Thyroid gland (tissue), 4 donors: ENCODE measurements at regions not wholly inside any gene's neighbourhood (a gene's known extent, or its start where the extent isn't known, plus 50 kb on each side); places are given as distances from the start of the nearest gene placed in this dataset.
"Not testable (repeated sequence)": the region's sequence is repeated elsewhere in the genome, so short reads cannot be mapped to it uniquely, and the experiment has no call there.

Experiments
- DNase-seq, 2 donors: peaks; one replicate each; pipeline ENCODE4 v3.0.0-alpha.2; 2019
- H3K27ac ChIP-seq, 3 donors: fragments of 200-600 bp; sonication (generic); 1 replicate in 2 of 3; 2 replicates in 1 of 3; pipeline ENCODE4 v1.5.1; 2016 to 2019; ENCODE audit warnings: mild to moderate bottlenecking in 1 of 3, moderate library complexity in 1 of 3
- H3K27me3 ChIP-seq: fragments of 200-600 bp; sonication (generic); one replicate; pipeline ENCODE4 v1.5.1; 2019
- H3K36me3 ChIP-seq, 2 donors: fragments of 200-600 bp; sonication (generic); one replicate each; pipeline ENCODE4 v1.5.1; 2016 to 2019
- H3K4me1 ChIP-seq, 2 donors: fragments of 200-600 bp; sonication (generic); one replicate each; pipeline ENCODE4 v1.5.1; 2017 to 2019
- H3K4me3 ChIP-seq, 3 donors: fragments of 200-600 bp; sonication (generic); replicated peaks in 1 of 3; 1 replicate in 2 of 3; 2 replicates in 1 of 3; pipeline ENCODE4 v1.5.1; 2016; ENCODE audit warnings: mild to moderate bottlenecking in 1 of 3
- H3K9me3 ChIP-seq: fragments of 200-600 bp; sonication (generic); one replicate; pipeline ENCODE4 v1.5.1; 2017
- WGBS, 2 donors: methylation state at CpG; one replicate each; pipeline ENCODE4 v1.1.5; 2017; 5-methylcytosine and 5-hydroxymethylcytosine counted together
- intact Hi-C: fragments of 100-400 bp; cut with DNase I; formaldehyde crosslinking; loops from one replicate; pipeline ENCODE4 v1.15.1; 2023

DNA sequence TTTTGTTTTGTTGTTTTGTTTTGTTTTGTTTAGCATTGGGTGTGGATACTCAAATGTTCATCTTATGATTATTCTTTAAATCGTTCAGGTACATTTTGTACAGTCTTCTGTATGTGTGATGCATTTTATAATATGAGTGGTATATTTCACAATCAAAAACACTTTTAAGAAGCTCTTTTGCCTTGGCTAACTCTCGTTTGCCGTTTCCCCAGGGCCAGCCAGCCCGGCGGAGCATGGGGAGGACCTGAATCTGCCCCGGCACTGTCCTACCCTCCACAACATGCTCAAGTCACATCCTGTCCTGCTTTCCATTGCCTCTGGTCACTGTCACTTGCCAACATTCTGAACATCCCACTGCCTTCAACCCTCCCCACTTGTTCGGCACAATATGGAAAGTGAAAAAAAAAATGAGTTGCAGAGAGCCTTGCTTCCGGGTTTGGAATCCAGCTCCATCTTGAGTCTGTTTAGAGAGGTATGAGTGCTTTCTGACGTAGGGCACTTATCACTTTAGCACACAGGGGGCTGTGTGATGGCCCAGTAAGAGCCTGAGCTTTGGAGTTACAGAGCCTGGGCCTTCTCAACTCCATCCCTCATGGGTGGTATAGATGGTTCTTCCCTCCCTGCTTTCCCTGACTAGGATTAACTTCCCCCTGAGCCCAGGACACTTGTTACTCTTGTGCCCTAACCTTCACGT is 109.6 kb upstream of the PLGLB2 start:
- DNase-seq, H3K27ac ChIP-seq, H3K4me1 ChIP-seq, H3K9me3 ChIP-seq, H3K27me3 ChIP-seq, intact Hi-C loops, H3K4me3 ChIP-seq, H3K36me3 ChIP-seq: not testable (repeated sequence)
- 62 to 65% methylated on average over 9 to 10 of the region's 10 CpGs for WGBS, 2 donors

DNA sequence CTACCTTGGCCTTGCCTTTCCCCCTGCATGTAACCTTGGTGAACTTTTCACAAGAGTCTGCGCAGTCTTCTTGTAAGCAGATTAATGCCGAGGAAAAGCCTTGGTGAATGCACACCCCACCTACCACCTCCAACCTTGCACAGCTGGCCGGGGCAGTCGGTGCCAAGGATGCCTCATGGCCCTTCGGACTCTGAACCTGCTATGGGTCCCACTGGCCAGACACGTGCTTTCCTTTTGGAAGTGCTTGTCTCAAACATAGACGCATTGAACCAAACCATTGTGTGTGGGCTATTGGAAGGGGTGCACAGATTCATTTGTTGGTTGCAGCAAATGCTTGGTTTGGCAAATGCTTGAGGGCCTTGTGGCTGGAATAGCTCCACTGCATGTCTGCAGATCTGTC is 109.0 kb upstream of the PLGLB2 start:
- H3K4me1 ChIP-seq, H3K4me3 ChIP-seq, H3K27me3 ChIP-seq, H3K27ac ChIP-seq, H3K36me3 ChIP-seq, H3K9me3 ChIP-seq, DNase-seq, intact Hi-C loops: not testable (repeated sequence)
- WGBS, 2 donors = no CpG with 5 or more reads among the region's 7 CpGs

DNA sequence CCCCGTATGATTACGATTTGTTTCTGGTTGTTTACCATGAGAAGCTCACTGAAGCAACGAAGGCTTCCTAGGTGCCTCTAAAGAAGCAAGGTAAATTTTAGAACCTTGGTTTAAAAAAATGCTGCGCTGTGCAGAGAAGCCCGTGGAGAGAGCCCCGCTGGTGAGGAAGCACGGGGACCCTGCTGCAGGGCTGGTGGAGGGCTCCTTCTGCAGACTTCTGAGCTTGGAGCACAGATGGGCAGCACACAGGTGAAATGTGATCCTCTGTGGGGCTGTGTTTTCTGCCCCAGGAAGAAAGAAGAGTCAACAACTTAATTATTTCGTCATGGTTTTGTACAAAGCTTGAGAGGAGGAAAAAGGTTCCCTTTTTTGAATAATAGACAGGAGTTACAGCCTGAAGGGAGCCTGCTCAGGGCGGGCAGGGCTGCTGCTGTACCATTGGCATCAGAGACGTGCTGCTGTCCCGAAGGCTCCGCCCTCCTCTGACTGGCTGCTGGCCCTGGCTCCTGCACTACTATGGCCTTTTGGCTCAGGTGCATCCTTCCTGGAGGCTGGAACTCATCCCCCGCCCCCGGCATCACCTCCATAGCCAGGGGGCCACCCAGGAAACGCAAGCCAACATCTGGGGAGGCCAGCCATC is 108.0 kb upstream of the PLGLB2 start:
- H3K9me3 ChIP-seq, H3K27ac ChIP-seq, DNase-seq, H3K4me1 ChIP-seq, H3K36me3 ChIP-seq, H3K4me3 ChIP-seq, intact Hi-C loops, H3K27me3 ChIP-seq: not testable (repeated sequence)
- WGBS, 2 donors = 76 to 87% methylated on average over 5 to 10 of the region's 15 CpGs

DNA sequence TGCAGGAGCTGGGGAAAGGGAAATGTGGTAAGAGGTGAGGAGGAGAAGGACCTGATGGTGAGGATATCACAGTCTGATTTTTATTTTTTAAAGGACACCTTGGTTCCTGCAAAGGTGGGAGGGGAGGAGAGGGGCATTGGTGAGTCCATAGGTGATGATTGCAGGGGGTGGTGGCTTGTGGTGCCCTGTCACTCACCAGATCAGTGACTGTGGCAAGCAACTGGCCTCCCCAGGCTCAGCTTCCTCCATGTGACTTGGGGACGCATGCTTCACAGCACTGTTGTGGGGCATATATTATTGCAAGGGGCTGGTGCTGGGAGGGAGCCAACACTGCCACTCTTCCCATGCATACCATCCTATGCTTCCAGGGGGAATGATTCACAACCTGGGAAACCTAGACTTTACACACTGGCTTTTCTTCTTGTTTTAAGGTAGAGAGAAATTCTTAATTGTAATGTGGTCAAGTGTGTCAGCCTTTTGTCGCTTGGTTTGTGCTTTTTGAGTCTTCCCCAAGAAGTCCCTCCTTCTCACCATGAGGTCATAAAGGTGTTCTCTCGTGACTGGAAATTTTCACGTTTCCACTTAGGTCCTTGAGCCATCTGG is 106.8 kb upstream of the PLGLB2 start:
- H3K27me3 ChIP-seq, H3K4me3 ChIP-seq, H3K9me3 ChIP-seq, H3K27ac ChIP-seq, H3K36me3 ChIP-seq, intact Hi-C loops, H3K4me1 ChIP-seq, DNase-seq: not testable (repeated sequence)
- 55 to 66% methylated on average over 4 of the region's 4 CpGs for WGBS, 2 donors

DNA sequence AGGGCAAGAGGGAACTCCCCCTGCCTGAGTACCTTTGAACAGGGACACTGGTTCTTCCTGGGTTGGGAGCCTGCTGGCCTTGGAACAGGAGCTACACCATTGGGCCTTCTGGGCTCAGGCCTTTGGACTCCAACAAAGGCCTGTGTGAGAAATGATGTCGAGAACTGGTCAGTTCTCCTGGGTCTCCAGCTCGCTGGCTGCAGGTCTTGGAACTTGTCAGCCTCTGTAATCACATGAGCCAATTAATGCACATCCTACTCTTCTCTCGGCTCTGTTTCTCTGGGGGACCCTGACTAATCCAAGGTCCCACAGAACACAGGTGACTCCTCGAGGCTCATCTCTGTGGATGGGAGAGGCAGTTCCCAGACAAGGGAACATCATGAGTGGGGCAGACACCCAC is 104.7 kb upstream of the PLGLB2 start:
- H3K27ac ChIP-seq, H3K36me3 ChIP-seq, intact Hi-C loops, H3K27me3 ChIP-seq, H3K9me3 ChIP-seq, H3K4me3 ChIP-seq, DNase-seq, H3K4me1 ChIP-seq: not testable (repeated sequence)
- WGBS, 2 donors = 92 to 100% methylated on average over 2 to 3 of the region's 4 CpGs

DNA sequence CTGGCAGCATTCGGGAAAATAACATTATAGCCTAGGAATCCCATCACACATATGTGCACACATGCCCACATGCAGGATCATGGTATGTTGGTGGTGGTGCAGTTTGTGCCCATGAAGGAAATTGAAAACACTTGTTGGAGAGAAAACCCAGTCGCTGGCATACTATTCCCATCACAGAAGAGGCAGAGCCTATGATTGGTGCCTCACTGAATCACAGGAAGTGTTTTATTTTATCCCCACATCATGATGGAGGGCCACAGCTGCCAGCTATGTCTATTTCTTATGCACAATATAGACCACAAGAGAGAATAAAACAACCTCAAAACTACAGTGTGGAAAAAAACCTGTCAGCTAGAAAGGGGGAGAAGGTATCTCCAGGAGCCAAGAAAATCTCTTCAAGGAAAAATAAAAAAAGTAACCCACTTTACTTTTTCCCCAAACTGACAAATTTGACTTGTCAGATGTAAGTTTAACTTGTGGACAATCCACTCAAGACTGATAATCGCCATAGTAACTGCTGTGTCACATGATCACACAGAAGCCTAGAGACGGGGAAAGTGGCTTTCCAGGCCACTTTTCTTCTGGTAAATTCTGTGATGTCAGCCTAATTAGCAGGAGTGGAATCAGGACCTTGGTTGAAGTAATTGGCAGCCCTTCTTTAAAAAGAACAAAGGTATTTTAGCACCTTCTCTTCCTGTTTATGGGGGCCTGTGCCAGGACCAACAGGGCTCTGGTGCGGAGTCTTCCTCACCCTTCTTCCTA is 100.0 kb upstream of the PLGLB2 start:
- intact Hi-C loops, H3K27me3 ChIP-seq, H3K9me3 ChIP-seq, H3K4me3 ChIP-seq, H3K27ac ChIP-seq, H3K4me1 ChIP-seq, H3K36me3 ChIP-seq: not testable (repeated sequence)
- peak; percentile 11 to 14 for DNase-seq
- WGBS, 2 donors = 50 to 52% methylated on average over 2 of the region's 5 CpGs

DNA sequence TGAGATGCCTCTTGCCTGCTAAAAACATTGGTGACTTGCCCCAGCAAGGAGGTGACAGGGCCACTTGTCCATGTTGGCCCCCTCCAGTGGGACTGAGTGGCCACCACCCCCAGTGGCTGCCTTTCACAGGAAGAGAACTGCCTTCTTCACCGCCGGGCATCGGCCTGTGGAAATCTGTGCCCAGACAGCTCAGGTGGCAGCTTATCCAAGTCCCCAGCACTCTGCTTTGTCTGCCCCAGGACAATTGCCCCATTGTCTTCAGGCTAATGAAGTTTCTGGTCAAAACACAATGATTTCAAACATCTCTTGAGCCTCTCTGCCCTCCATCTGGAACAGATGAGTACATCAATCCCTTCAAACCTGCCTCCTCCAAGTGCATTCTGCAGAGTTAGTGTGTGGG is 99.1 kb upstream of the PLGLB2 start:
- WGBS, 2 donors = no CpG with 5 or more reads among the region's 3 CpGs

DNA sequence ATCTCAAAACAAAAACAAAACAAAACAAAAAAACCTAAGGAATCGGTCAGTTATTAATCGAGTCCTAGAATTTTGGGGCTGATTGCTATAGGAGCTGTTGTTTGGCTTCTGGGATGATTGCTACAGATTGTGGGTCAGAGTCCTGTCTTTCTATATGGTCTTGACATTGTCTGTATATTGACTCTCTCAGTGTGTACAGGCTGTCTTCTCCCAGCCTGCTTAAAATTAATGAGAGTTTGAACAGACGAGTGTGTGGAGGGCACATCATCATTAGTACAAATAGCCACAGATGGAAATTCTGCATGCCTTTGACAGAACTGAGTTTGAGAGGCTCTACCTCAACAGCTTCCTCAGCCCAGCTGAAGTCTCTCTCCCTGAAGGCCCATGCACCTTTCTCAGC is 98.0 kb upstream of the PLGLB2 start:
- H3K27me3 ChIP-seq, H3K4me1 ChIP-seq, H3K9me3 ChIP-seq, H3K4me3 ChIP-seq, H3K36me3 ChIP-seq, DNase-seq, H3K27ac ChIP-seq, intact Hi-C loops: not testable (repeated sequence)
- 79 to 92% methylated on average over 3 of the region's 3 CpGs for WGBS, 2 donors

More for the DNA sequence above, 99.1 kb upstream of the PLGLB2 start:
- H3K4me3 ChIP-seq, H3K27me3 ChIP-seq, intact Hi-C loops, H3K4me1 ChIP-seq, H3K9me3 ChIP-seq, H3K36me3 ChIP-seq, H3K27ac ChIP-seq, DNase-seq: not testable (repeated sequence)

DNA sequence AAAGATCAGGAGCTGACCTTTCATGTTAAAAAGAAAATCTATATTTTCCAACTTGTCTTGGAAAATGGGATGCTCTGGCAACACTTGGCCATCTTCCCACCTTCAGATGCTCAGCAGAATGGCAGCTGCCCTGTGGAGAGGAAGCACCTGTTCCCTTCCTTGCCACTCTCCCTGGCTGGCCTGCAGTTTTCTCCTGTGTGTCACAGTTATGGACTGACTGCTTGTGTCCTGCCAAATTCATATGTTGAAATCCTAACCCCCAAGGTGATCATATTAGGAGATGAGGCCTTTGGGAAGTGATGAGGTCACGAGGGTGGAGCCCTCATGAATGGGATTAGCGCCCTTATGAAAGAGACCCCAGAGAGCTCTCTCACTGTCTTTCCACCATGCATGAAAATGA is 97.0 kb upstream of the PLGLB2 start:
- H3K4me3 ChIP-seq, H3K27ac ChIP-seq, H3K4me1 ChIP-seq, intact Hi-C loops, H3K27me3 ChIP-seq, DNase-seq, H3K9me3 ChIP-seq, H3K36me3 ChIP-seq: not testable (repeated sequence)
- WGBS, 2 donors = 80% methylated on average over 2 of the region's 2 CpGs; no CpG with 5 or more reads in 1 of the 2 donors

DNA sequence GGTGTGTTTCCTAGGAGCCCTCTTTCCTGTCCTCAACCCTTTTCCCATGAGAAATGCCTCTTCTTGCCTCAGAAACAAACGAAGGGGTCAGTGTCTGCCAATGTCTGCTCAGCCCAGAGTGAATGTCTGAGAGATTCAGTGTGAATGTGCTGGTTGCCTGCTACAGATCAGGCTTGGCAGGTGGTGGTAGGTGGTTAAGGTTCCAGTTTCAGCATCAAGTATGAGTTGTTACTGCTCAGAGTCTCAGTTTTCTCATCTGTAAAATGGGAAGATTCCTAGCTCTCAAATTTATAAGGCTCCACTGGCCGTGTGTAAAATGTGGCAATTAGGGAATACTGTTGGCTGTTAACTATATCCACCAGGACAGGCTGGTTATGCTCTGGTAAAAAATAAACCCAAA is 96.3 kb upstream of the PLGLB2 start:
- 90 to 100% methylated on average over 1 to 2 of the region's 2 CpGs for WGBS, 2 donors
- H3K27ac ChIP-seq, H3K9me3 ChIP-seq, H3K4me1 ChIP-seq, H3K4me3 ChIP-seq, H3K27me3 ChIP-seq, H3K36me3 ChIP-seq, intact Hi-C loops, DNase-seq: not testable (repeated sequence)

DNA sequence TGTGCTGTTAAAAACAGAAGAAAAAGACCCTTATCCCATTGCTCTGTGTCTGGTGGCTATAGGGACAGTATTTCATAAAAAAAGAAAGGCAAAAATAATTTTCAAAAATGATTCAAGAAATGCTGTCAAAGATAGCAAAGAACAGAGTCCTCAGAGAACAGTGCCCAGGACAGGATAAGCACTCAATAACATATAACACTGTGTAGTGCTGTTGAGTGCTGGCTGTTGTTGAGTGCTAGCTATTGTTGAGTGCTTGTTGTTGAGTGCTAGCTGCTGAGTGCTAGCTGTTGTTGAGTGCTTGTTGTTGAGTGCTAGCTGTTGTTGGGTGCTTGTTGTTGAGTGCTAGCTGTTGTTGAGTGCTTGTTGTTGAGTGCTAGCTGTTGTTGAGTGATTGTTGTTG is 94.5 kb upstream of the PLGLB2 start:
- not testable (repeated sequence) for H3K4me1 ChIP-seq

DNA sequence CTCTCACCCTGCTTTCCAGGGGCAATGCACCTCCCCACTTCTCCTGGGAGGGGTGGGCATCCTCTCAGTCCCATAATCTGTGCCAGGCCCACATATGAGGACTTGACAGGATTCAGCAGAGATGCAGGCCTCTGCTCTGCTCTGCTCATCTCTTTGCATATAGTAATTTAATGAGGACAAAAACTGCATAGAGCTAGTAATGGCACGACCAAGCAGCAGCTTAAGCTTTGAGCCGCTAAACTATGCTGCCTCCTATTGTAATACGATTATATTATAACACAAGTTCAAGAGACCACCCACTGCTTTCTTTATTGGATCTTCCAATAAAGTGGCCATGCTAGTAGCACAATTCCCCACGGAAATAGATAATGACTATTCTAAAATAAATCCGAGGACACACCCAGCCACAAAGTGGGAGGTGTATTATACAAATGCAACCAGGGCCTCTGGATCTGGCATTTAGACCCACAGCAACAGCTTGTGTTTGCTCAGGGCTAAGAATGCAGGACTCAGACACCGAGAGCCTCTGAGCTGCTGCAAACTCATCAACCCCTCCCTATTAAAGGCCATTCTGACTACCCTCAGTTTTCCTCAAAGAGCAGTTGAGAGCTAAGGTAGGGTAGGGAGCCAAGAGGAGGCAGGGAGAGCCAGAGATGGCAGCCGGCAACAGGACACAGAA is 93.6 kb upstream of the PLGLB2 start:
- intact Hi-C loops, H3K36me3 ChIP-seq, H3K4me1 ChIP-seq, H3K4me3 ChIP-seq, H3K27me3 ChIP-seq, H3K9me3 ChIP-seq, DNase-seq, H3K27ac ChIP-seq: not testable (repeated sequence)
- 63 to 74% methylated on average over 6 to 7 of the region's 7 CpGs for WGBS, 2 donors

More for the DNA sequence above, 94.5 kb upstream of the PLGLB2 start:
- H3K36me3 ChIP-seq, H3K4me3 ChIP-seq, DNase-seq, H3K27ac ChIP-seq, intact Hi-C loops, H3K9me3 ChIP-seq, H3K27me3 ChIP-seq: not testable (repeated sequence)
